Astrocyte (in vitro differentiated cells and primary cell): ENCODE measurements at regions not wholly inside any gene's neighbourhood (a gene's known extent, or its start where the extent isn't known, plus 50 kb on each side); places are given as distances from the start of the nearest gene placed in this dataset.

ENCODE experiments used
- DNase-seq: peaks from one replicate; pipeline ENCODE4 v3.0.0-alpha.2; 2010; ENCODE audit warnings: low read depth
- FAIRE-seq: peaks from 2 replicates; lab custom pipeline; 2011; peaks lifted over from hg19 to GRCh38; lab: Jason Lieb, UNC
- H2AFZ ChIP-seq: 2 replicates; pipeline ENCODE4 v1.6.0; 2012; ENCODE audit warnings: low read depth, low read length, inconsistent platforms
- H3K27ac ChIP-seq: 2 replicates; pipeline ENCODE4 v1.5.1; 2011; ENCODE audit warnings: low read depth, low read length, inconsistent platforms
- H3K27me3 ChIP-seq: 2 replicates; pipeline ENCODE4 v1.6.0; 2011; ENCODE audit warnings: low read length, inconsistent platforms; ENCODE audit not compliant: insufficient read depth
- H3K36me3 ChIP-seq: 2 replicates; pipeline ENCODE4 v1.5.1; 2011; ENCODE audit warnings: low read length, inconsistent platforms; ENCODE audit not compliant: insufficient read depth
- H3K4me1 ChIP-seq: 2 replicates; pipeline ENCODE4 v1.5.1; 2011; ENCODE audit warnings: low read length, inconsistent platforms; ENCODE audit not compliant: insufficient read depth
- H3K4me2 ChIP-seq: 2 replicates; pipeline ENCODE4 v1.6.0; 2012; ENCODE audit warnings: low read length, inconsistent platforms
- H3K4me3 ChIP-seq: 2 replicates; pipeline ENCODE4 v1.5.1; 2011; ENCODE audit warnings: low read depth, mild to moderate bottlenecking, low read length, inconsistent platforms; ENCODE audit not compliant: insufficient read depth
- H3K79me2 ChIP-seq: 2 replicates; pipeline ENCODE4 v1.6.0; 2012; ENCODE audit warnings: mild to moderate bottlenecking, low read length, inconsistent platforms; ENCODE audit not compliant: insufficient read depth
- H3K9ac ChIP-seq: 2 replicates; pipeline ENCODE4 v1.6.0; 2012; ENCODE audit warnings: mild to moderate bottlenecking, low read length, inconsistent platforms
- H3K9me3 ChIP-seq: 2 replicates; pipeline ENCODE4 v1.5.1; 2012; ENCODE audit warnings: low read depth, mild to moderate bottlenecking, low read length, inconsistent platforms; ENCODE audit not compliant: insufficient read depth
- H4K20me1 ChIP-seq: 2 replicates; pipeline ENCODE4 v1.6.0; 2012; ENCODE audit warnings: low read length, inconsistent platforms; ENCODE audit not compliant: insufficient read depth
- H3K27ac Mint-ChIP-seq: one replicate; pipeline ENCODE4 v1.8.0; 2021; ENCODE audit warnings: mild to moderate bottlenecking, mixed read lengths; ENCODE audit not compliant: unreplicated experiment
- H3K27me3 Mint-ChIP-seq: one replicate; pipeline ENCODE4 v1.8.0; 2021; ENCODE audit warnings: low read depth, mixed read lengths; ENCODE audit not compliant: unreplicated experiment
- H3K36me3 Mint-ChIP-seq: one replicate; pipeline ENCODE4 v1.8.0; 2021; ENCODE audit warnings: low read depth, mixed read lengths; ENCODE audit not compliant: unreplicated experiment
- H3K4me1 Mint-ChIP-seq: one replicate; pipeline ENCODE4 v1.8.0; 2021; ENCODE audit warnings: low read depth, mixed read lengths; ENCODE audit not compliant: unreplicated experiment
- H3K4me3 Mint-ChIP-seq: one replicate; pipeline ENCODE4 v1.8.0; 2021; ENCODE audit warnings: mild to moderate bottlenecking, moderate library complexity, mixed read lengths; ENCODE audit not compliant: unreplicated experiment
- H3K9me3 Mint-ChIP-seq: one replicate; pipeline ENCODE4 v1.8.0; 2021; ENCODE audit warnings: mild to moderate bottlenecking, mixed read lengths; ENCODE audit not compliant: unreplicated experiment
- EZH2 ChIP-seq: IDR thresholded peaks from 2 replicates; pipeline ENCODE4 v1.6.1; 2012; ENCODE audit warnings: mild to moderate bottlenecking, low read length, inconsistent platforms; ENCODE audit not compliant: insufficient read depth
- TF ChIP-seq, protein P1 (sequence below): IDR thresholded peaks from 2 replicates; pipeline ENCODE4 v1.5.1; 2011; ENCODE audit warnings: low read depth, mild to moderate bottlenecking, inconsistent platforms, low read length, moderate library complexity; ENCODE audit not compliant: insufficient read depth

DNA sequence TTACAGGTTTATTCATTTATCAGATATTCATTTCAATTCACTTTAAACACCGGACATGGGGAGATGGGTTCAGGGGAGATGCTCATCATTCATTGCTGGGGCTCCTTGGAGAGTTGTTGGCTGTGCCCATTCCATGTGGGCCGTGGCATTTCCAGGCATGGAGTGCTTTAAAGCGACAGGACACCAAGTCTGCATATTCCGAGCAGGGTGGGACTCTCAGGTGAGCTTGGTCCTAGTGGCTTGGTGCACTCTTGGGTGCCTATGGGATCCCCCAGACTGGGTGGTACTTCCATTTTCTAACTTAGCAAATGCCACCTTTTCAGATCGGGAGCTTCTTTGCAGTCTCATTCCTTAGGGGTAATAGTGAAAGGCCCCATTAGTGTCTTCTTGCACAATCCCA is 619.5 kb upstream of the CADM1 start:
- H3K9me3 ChIP-seq: no peaks in the 10 kb centered on the region
- no peaks in the 10 kb centered on the region for H3K36me3 ChIP-seq

DNA sequence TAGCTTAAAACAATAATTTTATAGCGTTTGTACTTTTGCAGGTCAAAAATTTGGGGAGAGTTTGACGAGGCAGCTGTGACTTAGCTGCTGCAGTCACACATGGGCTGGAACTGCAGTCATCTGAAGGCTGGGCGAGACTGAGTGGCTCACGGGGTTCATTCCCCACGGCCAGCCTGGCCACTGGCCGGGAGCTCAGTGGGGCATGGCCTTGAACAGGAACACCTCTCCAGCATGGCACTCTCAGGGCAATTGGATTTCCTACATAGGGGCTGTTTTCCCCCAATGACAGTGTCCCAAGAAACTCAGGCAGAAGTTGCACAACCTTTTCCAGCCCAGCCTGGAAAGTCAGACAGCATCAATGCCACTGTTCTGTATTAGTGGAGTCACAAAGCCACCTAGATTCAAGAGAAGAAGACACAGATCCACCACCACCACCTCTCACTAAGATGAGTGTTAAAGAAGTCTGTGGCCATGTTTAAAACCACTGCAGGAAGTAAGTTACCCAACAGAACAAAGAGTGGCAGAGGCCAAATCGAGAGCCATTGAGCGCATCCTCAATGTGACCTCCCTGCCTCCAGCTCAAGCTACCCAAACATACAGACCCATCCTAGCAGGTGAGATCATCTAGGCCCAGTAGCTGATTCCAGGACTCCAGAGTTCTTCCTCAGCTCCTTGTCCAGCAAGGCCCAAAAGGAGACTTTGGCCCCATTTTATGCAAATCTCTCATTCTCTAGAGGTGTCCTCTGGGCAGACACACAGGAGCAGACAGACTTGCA is 618.7 kb upstream of the CADM1 start:
- no peak overlapping the region for H3K27ac Mint-ChIP-seq
- no peaks in the 10 kb centered on the region for H3K4me1 Mint-ChIP-seq
- H3K4me3 ChIP-seq: no peak overlapping the region
- H2AFZ ChIP-seq: no peak overlapping the region
- no peaks in the 10 kb centered on the region for H3K27me3 ChIP-seq
- no peaks in the 10 kb centered on the region for H3K36me3 ChIP-seq
- H3K9me3 Mint-ChIP-seq: peaks cover 4% of the 10 kb centered on the region
- H3K4me2 ChIP-seq: no peak overlapping the region
- no peak overlapping the region for H3K27ac ChIP-seq
- TF ChIP-seq EZH2: no peak
- TF ChIP-seq, protein P1, sequence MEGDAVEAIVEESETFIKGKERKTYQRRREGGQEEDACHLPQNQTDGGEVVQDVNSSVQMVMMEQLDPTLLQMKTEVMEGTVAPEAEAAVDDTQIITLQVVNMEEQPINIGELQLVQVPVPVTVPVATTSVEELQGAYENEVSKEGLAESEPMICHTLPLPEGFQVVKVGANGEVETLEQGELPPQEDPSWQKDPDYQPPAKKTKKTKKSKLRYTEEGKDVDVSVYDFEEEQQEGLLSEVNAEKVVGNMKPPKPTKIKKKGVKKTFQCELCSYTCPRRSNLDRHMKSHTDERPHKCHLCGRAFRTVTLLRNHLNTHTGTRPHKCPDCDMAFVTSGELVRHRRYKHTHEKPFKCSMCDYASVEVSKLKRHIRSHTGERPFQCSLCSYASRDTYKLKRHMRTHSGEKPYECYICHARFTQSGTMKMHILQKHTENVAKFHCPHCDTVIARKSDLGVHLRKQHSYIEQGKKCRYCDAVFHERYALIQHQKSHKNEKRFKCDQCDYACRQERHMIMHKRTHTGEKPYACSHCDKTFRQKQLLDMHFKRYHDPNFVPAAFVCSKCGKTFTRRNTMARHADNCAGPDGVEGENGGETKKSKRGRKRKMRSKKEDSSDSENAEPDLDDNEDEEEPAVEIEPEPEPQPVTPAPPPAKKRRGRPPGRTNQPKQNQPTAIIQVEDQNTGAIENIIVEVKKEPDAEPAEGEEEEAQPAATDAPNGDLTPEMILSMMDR: no peak
- no peak for DNase-seq
- no peak overlapping the region for H3K4me3 Mint-ChIP-seq
- no peaks in the 10 kb centered on the region for H3K79me2 ChIP-seq
- H3K36me3 Mint-ChIP-seq: peaks cover 3% of the 10 kb centered on the region
- H3K27me3 Mint-ChIP-seq: peaks cover 28% of the 10 kb centered on the region
- H4K20me1 ChIP-seq: no peaks in the 10 kb centered on the region
- no peaks in the 10 kb centered on the region for H3K4me1 ChIP-seq
- no peak overlapping the region for H3K9ac ChIP-seq
- no peaks in the 10 kb centered on the region for H3K9me3 ChIP-seq
- no peak for FAIRE-seq

More for the DNA sequence above, 619.5 kb upstream of the CADM1 start:
- H3K79me2 ChIP-seq: no peaks in the 10 kb centered on the region
- no peak overlapping the region for H2AFZ ChIP-seq
- Mint-ChIP-seq H3K4me3 (no peak overlapping the region), H3K27ac (no peak overlapping the region), H3K9me3 (no peaks in the 10 kb centered on the region), H3K36me3 (peaks cover 3% of the 10 kb centered on the region), H3K4me1 (no peaks in the 10 kb centered on the region), H3K27me3 (peaks cover 24% of the 10 kb centered on the region)
- H4K20me1 ChIP-seq: no peaks in the 10 kb centered on the region
- H3K4me2 ChIP-seq: no peak overlapping the region
- no peak overlapping the region for H3K27ac ChIP-seq
- DNase-seq: no peak
- H3K4me3 ChIP-seq: no peak overlapping the region
- no peak for TF ChIP-seq EZH2
- TF ChIP-seq, protein P1: no peak
- no peak for FAIRE-seq
- H3K4me1 ChIP-seq: no peaks in the 10 kb centered on the region
- no peaks in the 10 kb centered on the region for H3K27me3 ChIP-seq
- H3K9ac ChIP-seq: no peak overlapping the region

DNA sequence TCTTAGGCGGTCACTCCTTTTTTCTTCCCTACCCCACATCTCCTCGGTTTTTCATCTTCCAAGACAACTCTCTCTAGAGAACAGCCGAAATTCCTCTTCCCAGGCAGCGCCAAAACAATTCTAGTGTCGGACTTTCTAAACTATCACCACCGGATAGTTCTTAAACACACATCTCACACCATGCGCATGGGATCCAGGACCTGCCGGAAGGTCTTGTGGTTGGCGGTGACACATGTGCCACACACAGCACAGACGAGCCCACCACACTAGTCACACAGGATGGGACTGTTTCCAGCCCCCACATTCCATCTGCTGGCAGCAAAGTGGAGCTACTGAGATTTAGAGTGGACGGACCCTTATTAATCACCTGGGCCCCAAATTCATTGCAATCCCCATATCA is 614.9 kb upstream of the CADM1 start:
- no peak overlapping the region for H3K4me3 Mint-ChIP-seq
- Histone ChIP-seq H3K36me3 (no peaks in the 10 kb centered on the region), H3K4me3 (no peak overlapping the region), H3K4me2 (no peak overlapping the region), H2AFZ (no peak overlapping the region), H3K9me3 (peaks cover 2% of the 10 kb centered on the region), H3K27me3 (no peaks in the 10 kb centered on the region), H3K27ac (no peak overlapping the region), H3K79me2 (no peaks in the 10 kb centered on the region), H3K9ac (no peak overlapping the region), H3K4me1 (no peaks in the 10 kb centered on the region), H4K20me1 (no peaks in the 10 kb centered on the region)
- H3K36me3 Mint-ChIP-seq: peaks cover 3% of the 10 kb centered on the region
- TF ChIP-seq EZH2: no peak
- TF ChIP-seq, protein P1: no peak
- H3K9me3 Mint-ChIP-seq: peaks cover 10% of the 10 kb centered on the region
- FAIRE-seq: no peak
- peaks cover 12% of the 10 kb centered on the region for H3K27me3 Mint-ChIP-seq
- no peak overlapping the region for H3K27ac Mint-ChIP-seq
- H3K4me1 Mint-ChIP-seq: no peaks in the 10 kb centered on the region
- DNase-seq: no peak
